GM04503 (cell line): ENCODE measurements at regions not wholly inside any gene's neighbourhood (a gene's known extent, or its start where the extent isn't known, plus 50 kb on each side); places are given as distances from the start of the nearest gene placed in this dataset.

Source experiments
- DNase-seq: peaks from one replicate; pipeline ENCODE4 v3.0.0-alpha.2; 2012; ENCODE audit warnings: low read depth

- no peak for DNase-seq
Measured at GRCh38 chr12:41888285-41888684, 256.4 kb downstream of the GXYLT1 start.

DNA sequence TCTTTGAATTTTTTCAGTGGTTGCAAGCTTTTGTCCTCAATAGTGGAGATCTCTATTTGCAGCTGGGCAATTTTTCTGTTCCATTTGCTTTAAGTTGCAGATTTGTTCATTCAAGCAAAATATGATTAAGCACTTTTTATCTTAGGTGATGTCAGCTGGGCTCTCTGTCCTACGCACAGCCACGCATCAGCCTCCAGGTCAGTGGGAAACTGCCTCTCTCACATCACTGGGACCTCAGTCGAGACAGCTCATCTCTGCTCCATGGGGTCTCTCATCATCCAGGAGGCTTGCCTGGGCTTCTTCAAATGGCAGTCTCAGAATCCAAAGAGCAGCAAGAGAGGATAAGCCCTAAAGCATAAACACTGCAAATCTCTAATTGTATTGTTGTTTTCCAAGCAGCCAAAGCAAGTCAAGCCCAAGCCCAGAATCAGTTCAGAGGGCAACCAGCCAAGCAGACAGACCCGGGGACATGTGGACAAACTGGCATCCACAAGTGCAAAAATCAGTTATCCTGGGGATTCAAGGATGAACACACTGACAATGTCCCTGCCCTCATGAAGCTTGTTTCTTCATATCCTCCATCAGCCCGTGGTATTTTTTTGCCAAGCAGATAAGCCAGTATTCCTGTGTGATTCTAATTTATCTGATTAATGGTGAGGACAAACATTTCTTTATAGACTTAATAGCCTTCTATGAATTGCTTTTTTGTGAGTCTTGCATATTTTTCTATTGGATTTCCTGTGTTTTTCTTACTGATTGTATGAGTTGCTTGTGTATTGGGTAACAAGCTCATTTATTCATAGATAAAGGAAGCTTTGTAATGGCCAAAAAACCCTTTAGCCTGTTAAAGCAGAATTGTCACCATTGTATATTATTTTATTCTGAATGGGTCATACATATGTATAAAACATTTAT lies 262.5 kb downstream of the GXYLT1 start:
- no peak for DNase-seq

DNA sequence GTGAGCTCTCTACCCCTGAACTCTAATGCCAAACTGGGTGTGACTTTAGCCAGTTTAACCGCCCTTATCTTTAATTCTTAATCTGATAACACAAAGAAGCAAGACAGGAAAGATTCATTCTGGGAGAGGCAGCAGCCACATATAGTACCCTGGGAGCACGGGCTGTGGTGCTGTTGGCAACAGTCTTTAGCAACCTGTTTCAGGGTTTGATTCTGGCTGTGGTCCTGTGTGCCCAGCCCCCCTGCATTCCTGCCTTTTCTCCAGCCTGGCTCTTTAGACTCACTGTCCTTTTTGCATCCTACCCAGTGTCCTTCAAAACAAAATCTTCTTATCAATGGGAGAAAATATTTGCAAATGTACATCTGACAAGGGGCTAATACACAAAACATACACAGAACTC lies 275.2 kb downstream of the GXYLT1 start:
- DNase-seq = no peak

- no peak for DNase-seq
Measured at GRCh38 chr12:41866878-41867430, 277.7 kb downstream of the GXYLT1 start.

DNA sequence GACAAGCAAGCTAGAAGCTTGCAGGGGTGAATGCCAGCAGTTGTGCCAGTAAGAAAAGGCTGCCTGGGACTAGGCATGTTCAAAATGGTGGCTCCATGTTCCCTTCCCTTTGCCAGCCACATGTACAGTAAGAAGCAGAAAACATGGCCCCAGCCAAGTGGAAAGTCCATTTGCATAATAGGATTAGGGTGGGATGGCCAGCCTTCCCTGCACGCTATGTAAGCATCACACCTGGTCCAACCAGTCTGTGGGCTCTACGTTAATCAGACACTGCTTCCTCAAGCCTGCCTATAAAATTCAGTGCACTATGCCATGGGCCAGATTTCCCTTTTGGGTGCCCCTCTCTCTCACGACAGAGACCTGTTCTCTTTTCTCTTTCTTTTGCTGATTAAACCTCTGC lies 288.4 kb downstream of the GXYLT1 start:
- no peak for DNase-seq

DNA sequence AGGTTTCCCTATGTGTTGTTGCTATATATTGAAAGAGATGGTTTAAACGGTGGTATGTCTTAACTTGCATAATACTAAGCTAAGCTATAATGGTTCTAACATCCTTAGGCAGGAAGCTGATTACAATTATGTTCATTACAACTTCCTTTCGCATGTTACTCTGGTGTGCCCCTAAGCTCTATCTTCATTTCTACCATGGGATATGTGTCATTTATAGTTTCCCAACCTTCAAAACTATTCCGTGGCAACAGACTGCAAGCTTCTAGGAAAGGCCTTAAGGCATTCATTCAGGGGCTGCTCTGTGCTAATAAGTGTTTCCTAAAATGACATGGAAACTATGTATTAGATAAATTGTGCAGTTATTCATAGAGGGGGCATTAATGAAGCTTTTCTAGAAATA lies 294.6 kb downstream of the GXYLT1 start:
- no peak for DNase-seq

- DNase-seq = no peak
Measured at GRCh38 chr12:41846718-41847117, 298.0 kb downstream of the GXYLT1 start.

- DNase-seq = no peak
Measured at GRCh38 chr12:41836416-41836815, 308.3 kb downstream of the GXYLT1 start.

- DNase-seq = no peak
Measured at GRCh38 chr12:41835556-41835955, 309.1 kb downstream of the GXYLT1 start.

GRCh38 chr12:41819948-41820347 lies 324.7 kb downstream of the GXYLT1 start:
- no peak for DNase-seq

- no peak for DNase-seq
Measured at GRCh38 chr12:41804026-41804425, 340.6 kb downstream of the GXYLT1 start.

DNA sequence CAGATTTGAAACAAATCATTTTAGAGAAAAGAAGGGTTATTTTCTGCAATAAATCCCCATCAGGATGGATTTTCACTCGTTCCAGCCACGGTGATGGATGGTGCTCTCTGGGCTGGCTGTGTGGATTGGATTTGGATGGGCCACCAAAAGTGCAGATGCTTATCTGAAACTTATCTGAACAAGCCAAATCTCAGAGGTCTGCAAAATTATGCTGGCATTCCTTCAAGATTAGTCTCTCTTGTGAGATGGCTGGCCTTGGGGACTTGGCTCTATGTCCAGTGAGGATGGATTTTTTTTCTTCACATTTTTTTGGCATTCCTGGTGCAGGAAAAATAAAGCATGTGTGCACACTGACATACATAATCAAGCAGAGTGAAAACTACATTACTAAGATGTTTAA lies 341.9 kb downstream of the GXYLT1 start:
- DNase-seq = no peak

DNA sequence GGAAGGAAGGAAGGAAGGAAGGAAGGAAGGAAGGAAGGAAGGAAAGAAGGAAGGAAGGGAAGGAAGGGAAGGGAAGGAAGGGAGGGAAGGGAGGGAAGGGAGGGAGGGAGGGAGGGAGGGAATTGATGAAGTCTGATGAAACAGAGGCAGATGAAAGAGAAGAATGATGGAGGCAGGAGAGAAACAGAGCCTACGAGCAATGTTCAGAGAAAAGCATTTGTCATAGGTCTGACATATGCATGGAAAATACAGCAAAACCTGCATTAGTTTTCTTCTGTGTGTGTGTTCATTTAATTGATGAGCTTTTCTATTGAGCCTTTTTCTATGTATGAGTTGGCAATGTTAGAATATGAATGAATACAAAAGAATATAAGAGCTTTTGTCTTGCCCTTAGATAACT lies 343.4 kb downstream of the GXYLT1 start:
- no peak for DNase-seq

GRCh38 chr12:41799671-41800070 lies 345.0 kb downstream of the GXYLT1 start:
- DNase-seq = no peak

DNA sequence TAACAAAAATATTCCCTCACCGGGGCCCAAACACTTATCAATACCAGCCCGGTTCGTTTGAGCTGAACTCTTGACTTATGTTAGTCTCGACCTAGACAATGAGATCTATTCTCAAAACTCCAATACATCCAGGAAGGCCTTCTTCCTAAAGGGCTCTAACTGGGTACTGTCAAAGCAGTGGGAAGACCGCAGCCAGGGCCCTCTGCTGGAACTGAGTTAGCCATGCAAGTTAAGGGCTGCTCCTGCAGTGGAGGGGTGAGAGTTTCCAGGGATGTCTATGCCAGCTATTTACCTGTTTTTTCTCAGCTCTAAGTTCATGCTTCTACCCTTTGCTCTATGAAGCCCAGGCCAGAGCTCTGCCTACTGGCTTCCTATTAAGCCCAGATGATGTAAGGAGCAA lies 348.8 kb downstream of the GXYLT1 start:
- DNase-seq = no peak

DNA sequence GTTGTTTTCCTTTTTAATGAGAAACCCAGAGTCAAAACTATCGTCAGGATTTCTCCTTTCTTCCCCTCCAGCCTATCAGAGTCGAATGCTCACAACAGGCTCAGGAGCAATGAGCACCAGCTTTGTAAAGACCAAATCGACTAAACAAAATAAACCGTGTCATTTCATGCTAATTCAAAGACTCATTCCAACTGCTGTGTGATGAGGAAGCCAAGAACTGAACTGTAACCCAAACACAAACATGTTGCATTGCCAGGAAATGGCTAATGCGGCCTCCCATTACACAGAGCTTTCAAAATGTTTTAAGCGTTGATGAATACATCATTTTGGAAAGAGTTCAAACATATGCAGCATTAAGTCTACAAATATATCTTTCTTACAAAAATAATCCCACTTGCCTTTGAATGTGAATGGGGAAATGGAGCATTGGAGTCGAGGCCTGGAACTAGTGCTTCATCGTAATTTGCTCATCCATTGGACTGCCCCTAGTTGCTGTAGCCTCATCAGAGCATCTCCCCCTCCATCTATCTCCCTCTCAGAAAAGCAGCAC lies 349.5 kb downstream of the GXYLT1 start:
- DNase-seq = no peak

DNA sequence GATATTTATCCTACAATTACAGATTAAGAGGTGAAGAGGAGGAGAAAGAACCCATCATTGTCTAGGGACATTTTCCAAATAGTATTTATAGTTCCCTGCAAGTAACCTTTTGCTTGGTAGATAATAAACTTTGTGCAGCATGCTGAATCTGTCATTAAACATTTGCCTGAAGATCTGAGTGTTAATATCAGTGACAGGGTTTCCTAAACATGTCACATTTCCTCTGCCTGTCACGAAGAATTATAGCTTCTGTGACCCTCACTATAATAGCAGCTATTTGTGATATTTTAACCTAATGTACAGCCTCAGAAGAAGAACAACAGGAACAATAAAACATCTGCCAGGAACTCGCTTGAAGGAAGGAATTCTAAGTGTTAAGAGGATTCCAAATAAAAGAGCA lies 350.3 kb downstream of the GXYLT1 start:
- no peak for DNase-seq

DNA sequence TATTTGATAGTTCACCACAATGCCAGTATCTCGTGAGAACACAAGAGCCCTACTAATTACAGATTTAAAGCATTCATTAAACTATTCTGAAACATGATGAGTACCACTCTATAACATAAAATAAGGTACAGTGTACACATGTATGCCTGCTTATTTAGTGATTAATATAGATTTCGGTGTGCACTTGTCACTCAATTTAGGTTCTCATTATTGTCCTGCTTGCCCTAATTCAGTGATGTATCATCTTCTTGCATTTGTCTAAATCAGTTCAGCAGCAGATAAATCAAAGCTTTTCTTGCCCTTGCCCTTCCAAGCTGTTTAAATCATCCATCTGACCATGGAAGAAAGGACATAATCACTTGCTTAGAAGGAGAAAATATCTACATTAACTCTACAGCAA lies 359.7 kb downstream of the GXYLT1 start:
- DNase-seq = no peak

DNA sequence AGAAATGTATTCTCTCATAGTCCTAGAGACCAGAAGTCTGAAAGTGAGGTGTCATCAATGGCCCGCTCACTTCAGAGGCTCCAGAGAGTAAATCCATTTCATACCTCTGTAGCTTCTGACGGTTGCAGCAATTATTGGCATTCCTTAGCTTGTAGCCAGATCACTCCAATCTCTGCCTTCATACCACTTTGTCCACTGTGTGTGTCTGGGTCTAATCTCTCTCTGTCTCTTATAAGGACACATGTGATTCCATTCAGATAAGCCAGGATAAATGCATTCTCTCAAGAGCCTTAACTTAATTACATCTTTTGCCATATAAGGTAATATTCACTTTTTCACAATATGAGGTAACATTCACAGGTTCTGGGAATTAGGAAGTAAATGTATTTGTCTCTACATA lies 365.7 kb downstream of the GXYLT1 start:
- no peak for DNase-seq

DNA sequence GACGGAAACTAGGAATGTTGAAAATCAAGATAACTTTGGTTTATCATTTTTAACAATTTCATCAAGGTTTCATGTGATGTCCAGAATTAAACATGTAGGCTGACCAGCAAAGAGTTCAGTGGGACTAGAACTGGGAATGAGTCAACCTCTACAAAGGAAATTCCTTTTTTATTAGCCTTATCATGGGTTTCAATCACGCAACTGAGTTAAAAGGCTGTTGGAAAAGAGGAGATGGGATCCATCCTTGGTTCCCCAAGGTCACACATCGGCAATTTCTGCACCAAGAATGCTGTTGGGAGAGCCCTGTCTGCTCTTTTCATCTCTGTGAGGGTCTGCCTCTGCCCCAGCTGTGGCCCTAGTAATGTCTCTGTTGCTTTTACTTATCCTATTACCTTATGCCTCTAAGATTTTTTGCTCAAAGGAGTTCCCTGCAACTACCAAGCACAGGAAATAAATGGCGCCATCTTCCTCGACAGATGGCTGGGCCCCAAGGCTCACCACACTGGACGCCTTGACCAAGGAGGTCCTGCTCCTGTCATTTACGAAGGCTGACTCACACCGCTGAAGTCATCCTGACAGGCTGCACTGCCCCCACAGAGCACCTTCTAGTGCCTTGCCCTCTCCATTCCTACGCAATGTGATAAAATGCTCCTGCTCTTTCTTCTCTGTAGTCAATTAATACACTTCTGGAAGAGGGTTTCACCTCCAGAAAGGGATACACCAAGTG lies 367.4 kb downstream of the GXYLT1 start:
- DNase-seq = no peak

DNA sequence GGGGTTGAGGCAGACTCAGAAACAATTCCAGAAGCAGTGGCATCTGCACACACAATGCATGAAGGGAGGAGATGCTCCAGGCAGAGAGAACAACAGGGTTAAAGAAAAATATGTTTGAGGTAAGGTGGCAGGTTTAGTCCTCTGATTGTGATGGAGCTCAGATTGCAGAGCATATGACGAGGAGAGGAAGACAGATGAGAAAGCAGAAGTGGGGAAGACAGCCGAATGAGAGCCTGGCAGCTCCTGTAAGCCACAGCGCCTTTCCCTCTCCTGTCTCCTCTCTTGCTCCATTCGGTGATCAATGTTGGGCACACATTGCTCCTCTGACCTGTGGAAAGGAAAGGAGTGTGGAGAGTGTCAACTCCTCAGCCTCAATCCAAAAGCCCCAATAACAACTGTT lies 372.2 kb downstream of the GXYLT1 start:
- DNase-seq = no peak

- no peak for DNase-seq
Measured at GRCh38 chr12:41769810-41770209, 374.9 kb downstream of the GXYLT1 start.

- no peak for DNase-seq
Measured at GRCh38 chr12:41768456-41768855, 376.2 kb downstream of the GXYLT1 start.
